HG03439 (cell line): ENCODE measurements at regions not wholly inside any gene's neighbourhood (a gene's known extent, or its start where the extent isn't known, plus 50 kb on each side); places are given as distances from the start of the nearest gene placed in this dataset.
"Not testable (repeated sequence)": the region's sequence is repeated elsewhere in the genome, so short reads cannot be mapped to it uniquely, and the experiment has no call there.

Experiments used
- ATAC-seq: cut with Tn5 transposase; IDR thresholded peaks from one replicate; pipeline ENCODE4 v1.9.1; 2021; ENCODE audit warnings: mild to moderate bottlenecking, moderate library complexity; ENCODE audit not compliant: unreplicated experiment

DNA sequence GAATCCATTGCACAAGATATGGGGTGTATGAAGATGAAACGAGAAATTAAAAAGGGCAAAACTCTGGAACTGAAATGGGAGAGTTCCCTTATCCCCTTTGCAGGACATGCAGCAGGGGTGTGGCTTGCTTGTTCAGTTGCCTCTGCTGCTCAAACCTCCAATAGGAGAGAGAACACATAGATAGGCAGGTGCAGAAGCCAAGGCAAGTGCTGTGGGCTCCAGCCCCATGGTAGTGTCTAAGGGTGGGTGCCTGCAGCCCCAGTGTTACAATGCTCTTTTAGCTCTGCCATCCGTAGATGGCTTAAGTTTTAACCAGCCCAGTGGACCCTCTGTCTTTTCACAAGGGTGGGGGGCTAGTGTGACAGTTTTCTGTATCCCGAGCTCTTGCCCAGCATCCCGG lies 69.7 kb downstream of the CMAS start:
- ATAC-seq, result no peak

DNA sequence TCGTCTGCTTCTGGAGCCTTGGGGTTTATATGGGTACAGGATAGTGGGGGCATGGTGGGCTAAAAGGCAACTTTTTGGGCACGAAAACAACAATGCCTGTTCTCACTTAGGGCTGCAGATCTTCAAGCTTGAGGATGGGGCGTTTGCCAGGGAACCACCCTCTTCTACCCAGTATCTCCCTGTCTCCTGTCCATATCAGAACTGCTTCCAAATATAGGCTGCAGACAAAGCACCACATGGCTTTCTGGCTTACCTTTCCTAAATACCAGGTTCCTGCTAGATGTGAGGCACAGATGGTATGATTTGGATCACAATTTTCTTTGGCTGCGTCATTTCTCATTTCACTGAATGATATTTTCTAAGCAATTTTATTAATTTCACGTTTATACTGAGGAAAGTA lies 70.4 kb downstream of the CMAS start:
- no peak for ATAC-seq

- no peak for ATAC-seq
Observed at GRCh38 chr12:22117563-22118237, 71.7 kb downstream of the CMAS start.

DNA sequence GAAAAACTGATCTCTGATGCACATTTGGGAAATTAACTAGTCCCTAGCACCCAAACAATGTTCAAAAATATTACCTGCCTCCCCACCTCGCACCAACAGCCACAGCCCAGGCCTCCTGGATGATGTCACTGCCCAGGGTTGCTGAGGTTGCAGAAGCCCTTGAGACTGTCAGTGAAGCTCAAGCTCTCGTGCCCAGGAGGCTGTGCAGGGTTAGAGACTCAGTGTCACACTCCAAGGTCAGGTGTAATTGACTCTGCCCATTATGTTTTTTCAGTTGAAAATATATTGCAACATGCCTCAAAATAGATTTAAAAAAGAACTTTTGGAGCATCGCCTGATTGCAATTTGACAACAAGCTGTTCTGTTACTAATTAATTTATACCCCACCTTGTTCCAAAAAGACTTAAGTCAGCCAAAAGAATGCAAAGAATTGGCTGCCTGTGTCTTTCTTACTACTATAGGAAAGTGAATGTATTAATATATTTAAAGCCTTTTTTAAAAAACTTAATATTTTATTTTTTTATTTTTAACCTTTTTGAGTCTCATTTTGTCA lies 72.3 kb downstream of the CMAS start:
- ATAC-seq, result no peak

DNA sequence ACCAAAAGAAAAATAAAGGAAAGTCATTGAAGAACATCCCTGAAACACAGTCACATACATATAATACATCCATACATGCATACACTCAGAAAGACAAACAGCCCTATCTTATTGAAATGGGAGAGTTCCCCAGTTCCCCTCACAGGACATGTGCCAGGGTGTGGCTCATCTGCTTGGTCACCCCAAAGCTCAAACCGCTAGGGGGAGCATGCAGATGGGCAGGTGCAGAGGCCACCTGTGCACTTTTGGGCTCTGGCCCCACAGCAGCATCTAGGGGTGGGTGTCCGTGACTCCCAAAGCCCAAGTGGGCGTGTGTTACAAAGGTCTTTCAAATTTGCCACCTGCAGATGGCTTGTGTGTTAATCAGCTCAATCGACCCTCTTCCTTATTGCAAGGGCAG lies 75.2 kb downstream of the CMAS start:
- ATAC-seq, result peak; percentile 59

GRCh38 chr12:22122359-22122758 lies 76.3 kb downstream of the CMAS start:
- no peak for ATAC-seq

- ATAC-seq, result no peak
Observed at GRCh38 chr12:22124987-22125386, 79.0 kb downstream of the CMAS start.

GRCh38 chr12:22126101-22126500 lies 80.1 kb downstream of the CMAS start:
- not testable (repeated sequence) for ATAC-seq

- ATAC-seq, result no peak
Observed at GRCh38 chr12:22126758-22127157, 80.7 kb downstream of the CMAS start.

GRCh38 chr12:22130671-22131070 lies 84.7 kb downstream of the CMAS start:
- ATAC-seq, result no peak

- ATAC-seq, result not testable (repeated sequence)
Observed at GRCh38 chr12:22136604-22137117, 90.6 kb downstream of the CMAS start.
